HCT116 (cell line): ENCODE measurements at regions not wholly inside any gene's neighbourhood (a gene's known extent, or its start where the extent isn't known, plus 50 kb on each side); places are given as distances from the start of the nearest gene placed in this dataset.

ENCODE experiments used
- ATAC-seq: fragments of 200-7000 bp; cut with Tn5 transposase; 2 replicates; pipeline ENCODE4 v1.9.1; 2020; ENCODE audit warnings: mild to moderate bottlenecking, moderate library complexity
- BruUV-seq: library from RNA; stranded (reverse); fragments of 400-500 nt; replicated peaks from 2 replicates; lab custom pipeline; 2021; lab: Mats Ljungman, UMichigan
- CTCF ChIA-PET: fragments of 300-600 bp; sonication (Branson Sonifier 250); formaldehyde crosslinking; loops from one replicate; lab custom pipeline; 2021; ENCODE audit warnings: antibody characterized with exemption; lab: Charles Lee
- POLR2A ChIA-PET: fragments of 300-600, 350-600 bp; sonication (Branson Sonifier 250); formaldehyde crosslinking; loops from one replicate; lab custom pipeline; 2021; ENCODE audit warnings: antibody characterized with exemption; lab: Charles Lee
- RAD21 ChIA-PET, 2 experiments: fragments of 300-600 bp; sonication (Branson Sonifier 250); formaldehyde crosslinking; loops; one replicate each; lab custom pipeline; 2023; ENCODE audit warnings: low total read pairs in 2 of 2; ENCODE audit not compliant: uncharacterized antibody in 2 of 2, unreplicated experiment in 2 of 2, low non-redundant PET in 1 of 2; lab: Charles Lee
- DNase-seq: peaks from one replicate; pipeline ENCODE4 v3.0.0-alpha.2; 2010; ENCODE audit warnings: low read depth, low spot score
- H2AFZ ChIP-seq: fragments of 200-600 bp; shearing (Covaris generic), sonication (generic); 2 replicates; pipeline ENCODE4 v1.6.1; 2017; ENCODE audit warnings: low read depth, mixed run types, mixed read lengths, antibody characterized with exemption, low read length; ENCODE audit not compliant: poor library complexity, severe bottlenecking
- H3K27ac ChIP-seq: 2 replicates; pipeline ENCODE4 v1.5.1; 2012; ENCODE audit warnings: low read depth, low read length
- H3K27me3 ChIP-seq: fragments of 200-600 bp; sonication (generic); 2 replicates; pipeline ENCODE4 v1.6.1; 2016; ENCODE audit warnings: mixed run types, low read length, mixed read lengths; ENCODE audit not compliant: insufficient read depth
- H3K36me3 ChIP-seq, 2 experiments: fragments of 200-500 bp in 1 of 2; fragments of 200-600 bp in 1 of 2; sonication (Bioruptor generic) in 1 of 2; sonication (generic) in 1 of 2; 2 replicates each; pipeline versions ENCODE4 v1.5.1 to v1.6.1; 2014 to 2016; ENCODE audit warnings: low read length in 2 of 2, inconsistent platforms in 1 of 2, mixed read lengths in 1 of 2, mixed run types in 1 of 2; ENCODE audit not compliant: insufficient read depth in 2 of 2, control insufficient read depth in 1 of 2
- H3K4me1 ChIP-seq, 2 experiments: fragments of 200-600 bp in 1 of 2; sonication (generic) in 1 of 2; 2 replicates each; pipeline versions ENCODE4 v1.5.1 to v1.6.1; 2012 to 2017; ENCODE audit warnings: low read length in 2 of 2, inconsistent platforms in 1 of 2, mild to moderate bottlenecking in 1 of 2, mixed read lengths in 1 of 2, mixed run types in 1 of 2, moderate library complexity in 1 of 2; ENCODE audit not compliant: insufficient read depth in 2 of 2, control insufficient read depth in 1 of 2
- H3K4me2 ChIP-seq: fragments of 200-600 bp; sonication (generic); 2 replicates; pipeline ENCODE4 v1.6.1; 2017; ENCODE audit warnings: mixed run types, low read length, mixed read lengths
- H3K4me3 ChIP-seq, 2 experiments: fragments of 200-600 bp in 1 of 2; sonication (generic) in 1 of 2; replicated peaks in 1 of 2; 2 replicates each; pipeline ENCODE4 v1.5.1; 2011 to 2016; ENCODE audit warnings: low read length in 2 of 2, control low read depth in 1 of 2, low read depth in 1 of 2, mild to moderate bottlenecking in 1 of 2, mixed read lengths in 1 of 2, mixed run types in 1 of 2
- H3K79me2 ChIP-seq: fragments of 200-600 bp; sonication (generic); 2 replicates; pipeline ENCODE4 v1.6.1; 2017; ENCODE audit warnings: mild to moderate bottlenecking, mixed run types, low read length, moderate library complexity, mixed read lengths; ENCODE audit not compliant: insufficient read depth
- H3K9ac ChIP-seq: fragments of 200-600 bp; sonication (generic); 2 replicates; pipeline ENCODE4 v1.6.1; 2016; ENCODE audit warnings: low read length, mixed read lengths
- H3K9me2 ChIP-seq: fragments of 200-600 bp; sonication (generic), shearing (Covaris generic); 2 replicates; pipeline ENCODE4 v1.6.1; 2017; ENCODE audit warnings: mixed run types, mild to moderate bottlenecking, moderate library complexity; ENCODE audit not compliant: insufficient read depth
- H3K9me3 ChIP-seq, 2 experiments: fragments of 200-500 bp in 1 of 2; fragments of 200-600 bp in 1 of 2; sonication (Bioruptor generic) in 1 of 2; sonication (generic) in 1 of 2; 2 replicates each; pipeline ENCODE4 v1.6.1; 2014 to 2017; ENCODE audit warnings: low read length in 2 of 2, mixed read lengths in 2 of 2, inconsistent platforms in 1 of 2, low read depth in 1 of 2, mild to moderate bottlenecking in 1 of 2, mixed run types in 1 of 2, moderate library complexity in 1 of 2; ENCODE audit not compliant: control insufficient read depth in 1 of 2, insufficient read depth in 1 of 2
- H4K20me1 ChIP-seq: fragments of 200-600 bp; sonication (generic), shearing (Covaris generic); 2 replicates; pipeline ENCODE4 v1.6.1; 2017; ENCODE audit warnings: mixed run types, mild to moderate bottlenecking, moderate library complexity; ENCODE audit not compliant: insufficient read depth
- CBX3 ChIP-seq: IDR thresholded peaks from 2 replicates; pipeline ENCODE4 v1.6.1; 2012; ENCODE audit warnings: low read depth
- CEBPB ChIP-seq: IDR thresholded peaks from 2 replicates; pipeline ENCODE4 v1.6.1; 2012; ENCODE audit warnings: low read depth
- EGR1 ChIP-seq: IDR thresholded peaks from 2 replicates; pipeline ENCODE4 v1.6.1; 2012; ENCODE audit warnings: low read depth
- ELF1 ChIP-seq: IDR thresholded peaks from 2 replicates; pipeline ENCODE4 v1.6.1; 2012; ENCODE audit warnings: low read depth, borderline replicate concordance
- EZH2 ChIP-seq: fragments of 200-600 bp; sonication (generic); IDR thresholded peaks from 2 replicates; pipeline ENCODE4 v1.6.1; 2017; ENCODE audit warnings: antibody characterized with exemption, mixed run types
- FOSL1 ChIP-seq: IDR thresholded peaks from 2 replicates; pipeline ENCODE4 v1.6.1; 2012; ENCODE audit warnings: low read depth
- JUND ChIP-seq: IDR thresholded peaks from 2 replicates; pipeline ENCODE4 v1.6.1; 2012
- POLR2AphosphoS5 ChIP-seq: IDR thresholded peaks from 2 replicates; pipeline ENCODE4 v1.6.1; 2011; ENCODE audit warnings: mild to moderate bottlenecking, low read depth, low read length, moderate library complexity
- RAD21 ChIP-seq: IDR thresholded peaks from 2 replicates; pipeline ENCODE4 v1.6.1; 2012; ENCODE audit warnings: low read depth, mild to moderate bottlenecking
- SIN3A ChIP-seq: IDR thresholded peaks from 2 replicates; pipeline ENCODE4 v1.6.1; 2012; ENCODE audit warnings: low read depth
- SP1 ChIP-seq: IDR thresholded peaks from 2 replicates; pipeline ENCODE4 v1.6.1; 2012; ENCODE audit warnings: low read depth
- TCF7L2 ChIP-seq: IDR thresholded peaks from 2 replicates; pipeline ENCODE4 v1.7.0; 2011; ENCODE audit warnings: borderline replicate concordance, inconsistent platforms; ENCODE audit not compliant: insufficient read depth, insufficient read length; ENCODE audit errors: extremely low read depth
- ZFX ChIP-seq: fragments of 450-650 bp; IDR thresholded peaks from 2 replicates; pipeline ENCODE4 v1.6.1; 2017
- intact Hi-C: fragments of 100-400 bp; cut with micrococcal nuclease; formaldehyde crosslinking; loops from 2 replicates; pipeline ENCODE4 v1.10.0; 2022
- TF ChIP-seq, protein P1 (sequence below): IDR thresholded peaks from 2 replicates; pipeline ENCODE4 v1.6.1; 2011; ENCODE audit warnings: mild to moderate bottlenecking, low read length, moderate library complexity; ENCODE audit not compliant: insufficient replicate concordance; ENCODE audit errors: extremely low read depth
- TF ChIP-seq, protein P2 (sequence below): IDR thresholded peaks from 2 replicates; pipeline ENCODE4 v1.6.1; 2012
- TF ChIP-seq, protein P3 (sequence below): IDR thresholded peaks from 2 replicates; pipeline ENCODE4 v1.6.1; 2012; ENCODE audit warnings: low read depth
- TF ChIP-seq, protein P4 (sequence below), 3 experiments: fragments of 200-600 bp in 1 of 3; sonication (generic) in 1 of 3; IDR thresholded peaks in 2 of 3; conservative IDR thresholded peaks in 1 of 3; 2 replicates each; pipeline ENCODE4 v1.5.1; 2012 to 2017; ENCODE audit warnings: low read depth in 2 of 3, low read length in 2 of 3, antibody characterized with exemption in 1 of 3, borderline replicate concordance in 1 of 3, control low read depth in 1 of 3, mild to moderate bottlenecking in 1 of 3, mixed read lengths in 1 of 3, mixed run types in 1 of 3, moderate library complexity in 1 of 3; ENCODE audit not compliant: insufficient read depth in 1 of 3

DNA sequence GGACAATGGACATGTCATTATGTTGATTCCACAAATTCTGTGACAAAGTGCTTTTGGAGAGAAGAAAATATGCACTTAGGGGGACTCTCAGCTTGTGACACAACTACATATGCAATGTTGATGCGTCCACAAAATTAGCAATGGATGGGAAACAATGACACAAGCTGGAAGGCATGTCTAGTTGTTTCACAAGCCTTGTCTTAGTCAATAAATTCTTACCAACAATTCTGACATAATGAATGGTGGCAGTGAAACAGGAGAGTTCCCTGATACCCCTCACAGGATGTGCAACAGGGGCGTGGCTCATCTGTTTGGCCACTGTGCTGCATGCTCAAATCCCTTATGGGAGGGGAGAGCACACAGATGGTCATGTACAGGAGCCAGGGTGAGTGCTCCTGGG, 347.2 kb upstream of the DLGAP1 start:
- Histone ChIP-seq H3K27me3 (no peaks in the 10 kb centered on the region), H3K4me1 (no peaks in the 10 kb centered on the region), H3K9me3 (peaks cover 6 to 34% of the 10 kb centered on the region in 2 experiments; a peak in 3 of 4 replicates), H3K79me2 (no peaks in the 10 kb centered on the region), H3K27ac (no peak overlapping the region), H3K9ac (no peak overlapping the region), H3K36me3 (no peaks in the 10 kb centered on the region), H4K20me1 (no peaks in the 10 kb centered on the region), H2AFZ (no peak overlapping the region), H3K4me3 (no peak overlapping the region), H3K9me2 (no peaks in the 10 kb centered on the region), H3K4me2 (no peak overlapping the region)
- no TSS peak for BruUV-seq
- no peak for TF ChIP-seq TCF7L2
- no peak for TF ChIP-seq RAD21
- TF ChIP-seq, protein P1, sequence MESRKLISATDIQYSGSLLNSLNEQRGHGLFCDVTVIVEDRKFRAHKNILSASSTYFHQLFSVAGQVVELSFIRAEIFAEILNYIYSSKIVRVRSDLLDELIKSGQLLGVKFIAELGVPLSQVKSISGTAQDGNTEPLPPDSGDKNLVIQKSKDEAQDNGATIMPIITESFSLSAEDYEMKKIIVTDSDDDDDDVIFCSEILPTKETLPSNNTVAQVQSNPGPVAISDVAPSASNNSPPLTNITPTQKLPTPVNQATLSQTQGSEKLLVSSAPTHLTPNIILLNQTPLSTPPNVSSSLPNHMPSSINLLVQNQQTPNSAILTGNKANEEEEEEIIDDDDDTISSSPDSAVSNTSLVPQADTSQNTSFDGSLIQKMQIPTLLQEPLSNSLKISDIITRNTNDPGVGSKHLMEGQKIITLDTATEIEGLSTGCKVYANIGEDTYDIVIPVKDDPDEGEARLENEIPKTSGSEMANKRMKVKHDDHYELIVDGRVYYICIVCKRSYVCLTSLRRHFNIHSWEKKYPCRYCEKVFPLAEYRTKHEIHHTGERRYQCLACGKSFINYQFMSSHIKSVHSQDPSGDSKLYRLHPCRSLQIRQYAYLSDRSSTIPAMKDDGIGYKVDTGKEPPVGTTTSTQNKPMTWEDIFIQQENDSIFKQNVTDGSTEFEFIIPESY: no peak
- no peak for TF ChIP-seq CEBPB
- TF ChIP-seq EZH2: no peak
- TF ChIP-seq CBX3: no peak
- TF ChIP-seq ELF1: no peak
- no peak for TF ChIP-seq SP1
- no peak for TF ChIP-seq POLR2AphosphoS5
- no peak for TF ChIP-seq ZFX
- TF ChIP-seq EGR1: no peak
- TF ChIP-seq, protein P2, sequence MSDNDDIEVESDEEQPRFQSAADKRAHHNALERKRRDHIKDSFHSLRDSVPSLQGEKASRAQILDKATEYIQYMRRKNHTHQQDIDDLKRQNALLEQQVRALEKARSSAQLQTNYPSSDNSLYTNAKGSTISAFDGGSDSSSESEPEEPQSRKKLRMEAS: no peak
- no peak for TF ChIP-seq SIN3A
- TF ChIP-seq FOSL1: no peak
- TF ChIP-seq, protein P3, sequence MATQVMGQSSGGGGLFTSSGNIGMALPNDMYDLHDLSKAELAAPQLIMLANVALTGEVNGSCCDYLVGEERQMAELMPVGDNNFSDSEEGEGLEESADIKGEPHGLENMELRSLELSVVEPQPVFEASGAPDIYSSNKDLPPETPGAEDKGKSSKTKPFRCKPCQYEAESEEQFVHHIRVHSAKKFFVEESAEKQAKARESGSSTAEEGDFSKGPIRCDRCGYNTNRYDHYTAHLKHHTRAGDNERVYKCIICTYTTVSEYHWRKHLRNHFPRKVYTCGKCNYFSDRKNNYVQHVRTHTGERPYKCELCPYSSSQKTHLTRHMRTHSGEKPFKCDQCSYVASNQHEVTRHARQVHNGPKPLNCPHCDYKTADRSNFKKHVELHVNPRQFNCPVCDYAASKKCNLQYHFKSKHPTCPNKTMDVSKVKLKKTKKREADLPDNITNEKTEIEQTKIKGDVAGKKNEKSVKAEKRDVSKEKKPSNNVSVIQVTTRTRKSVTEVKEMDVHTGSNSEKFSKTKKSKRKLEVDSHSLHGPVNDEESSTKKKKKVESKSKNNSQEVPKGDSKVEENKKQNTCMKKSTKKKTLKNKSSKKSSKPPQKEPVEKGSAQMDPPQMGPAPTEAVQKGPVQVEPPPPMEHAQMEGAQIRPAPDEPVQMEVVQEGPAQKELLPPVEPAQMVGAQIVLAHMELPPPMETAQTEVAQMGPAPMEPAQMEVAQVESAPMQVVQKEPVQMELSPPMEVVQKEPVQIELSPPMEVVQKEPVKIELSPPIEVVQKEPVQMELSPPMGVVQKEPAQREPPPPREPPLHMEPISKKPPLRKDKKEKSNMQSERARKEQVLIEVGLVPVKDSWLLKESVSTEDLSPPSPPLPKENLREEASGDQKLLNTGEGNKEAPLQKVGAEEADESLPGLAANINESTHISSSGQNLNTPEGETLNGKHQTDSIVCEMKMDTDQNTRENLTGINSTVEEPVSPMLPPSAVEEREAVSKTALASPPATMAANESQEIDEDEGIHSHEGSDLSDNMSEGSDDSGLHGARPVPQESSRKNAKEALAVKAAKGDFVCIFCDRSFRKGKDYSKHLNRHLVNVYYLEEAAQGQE: no peak
- TF ChIP-seq JUND: no peak
- TF ChIP-seq, protein P4, sequence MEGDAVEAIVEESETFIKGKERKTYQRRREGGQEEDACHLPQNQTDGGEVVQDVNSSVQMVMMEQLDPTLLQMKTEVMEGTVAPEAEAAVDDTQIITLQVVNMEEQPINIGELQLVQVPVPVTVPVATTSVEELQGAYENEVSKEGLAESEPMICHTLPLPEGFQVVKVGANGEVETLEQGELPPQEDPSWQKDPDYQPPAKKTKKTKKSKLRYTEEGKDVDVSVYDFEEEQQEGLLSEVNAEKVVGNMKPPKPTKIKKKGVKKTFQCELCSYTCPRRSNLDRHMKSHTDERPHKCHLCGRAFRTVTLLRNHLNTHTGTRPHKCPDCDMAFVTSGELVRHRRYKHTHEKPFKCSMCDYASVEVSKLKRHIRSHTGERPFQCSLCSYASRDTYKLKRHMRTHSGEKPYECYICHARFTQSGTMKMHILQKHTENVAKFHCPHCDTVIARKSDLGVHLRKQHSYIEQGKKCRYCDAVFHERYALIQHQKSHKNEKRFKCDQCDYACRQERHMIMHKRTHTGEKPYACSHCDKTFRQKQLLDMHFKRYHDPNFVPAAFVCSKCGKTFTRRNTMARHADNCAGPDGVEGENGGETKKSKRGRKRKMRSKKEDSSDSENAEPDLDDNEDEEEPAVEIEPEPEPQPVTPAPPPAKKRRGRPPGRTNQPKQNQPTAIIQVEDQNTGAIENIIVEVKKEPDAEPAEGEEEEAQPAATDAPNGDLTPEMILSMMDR (IDR thresholded peaks at IDR 0.05 in 2 of 3, conservative IDR thresholded peaks at IDR 0.05 in 1 of 3; ENCODE audit: borderline replicate concordance in 1 of 3, insufficient read depth in 1 of 3, low read depth in 2 of 3, low read length in 2 of 3): no peak
- ChIA-PET CTCF (no interaction called here), POLR2A (no interaction called here), RAD21 (no interaction called here)
- intact Hi-C loops: no loop called here
- no peak for DNase-seq
- ATAC-seq: no peak
